Endothelial cell (in vitro differentiated cells): ENCODE measurements at regions not wholly inside any gene's neighbourhood (a gene's known extent, or its start where the extent isn't known, plus 50 kb on each side); places are given as distances from the start of the nearest gene placed in this dataset.

Experiments
- DNase-seq: peaks from one replicate; pipeline ENCODE4 v3.0.0; 2021; ENCODE audit warnings: low spot score
- H3K27ac Mint-ChIP-seq: one replicate; pipeline ENCODE4 v1.8.0; 2021; ENCODE audit warnings: mixed read lengths, inconsistent platforms; ENCODE audit not compliant: unreplicated experiment
- H3K27me3 Mint-ChIP-seq: one replicate; pipeline ENCODE4 v1.8.0; 2021; ENCODE audit warnings: mild to moderate bottlenecking, moderate library complexity, mixed read lengths, inconsistent platforms; ENCODE audit not compliant: unreplicated experiment
- H3K36me3 Mint-ChIP-seq: one replicate; pipeline ENCODE4 v1.8.0; 2021; ENCODE audit warnings: mild to moderate bottlenecking, low read depth, mixed read lengths, inconsistent platforms; ENCODE audit not compliant: unreplicated experiment
- H3K4me1 Mint-ChIP-seq: one replicate; pipeline ENCODE4 v1.8.0; 2021; ENCODE audit warnings: mild to moderate bottlenecking, mixed read lengths, inconsistent platforms; ENCODE audit not compliant: unreplicated experiment
- H3K4me3 Mint-ChIP-seq: one replicate; pipeline ENCODE4 v1.8.0; 2021; ENCODE audit warnings: mild to moderate bottlenecking, mixed read lengths, inconsistent platforms; ENCODE audit not compliant: unreplicated experiment
- H3K9me3 Mint-ChIP-seq: one replicate; pipeline ENCODE4 v1.8.0; 2021; ENCODE audit warnings: mixed read lengths, inconsistent platforms; ENCODE audit not compliant: unreplicated experiment
- CTCF ChIP-seq: fragments of 200-600 bp; sonication (generic); IDR thresholded peaks from one replicate; pipeline ENCODE4 v1.5.0; 2021; ENCODE audit warnings: antibody characterized with exemption; ENCODE audit not compliant: unreplicated experiment

- no peak overlapping the region for H3K27ac Mint-ChIP-seq
- peaks cover 6% of the 10 kb centered on the region for H3K36me3 Mint-ChIP-seq
- peaks cover 3% of the 10 kb centered on the region for H3K9me3 Mint-ChIP-seq
- DNase-seq, result no peak
- H3K27me3 Mint-ChIP-seq, result no peaks in the 10 kb centered on the region
- H3K4me1 Mint-ChIP-seq, result no peaks in the 10 kb centered on the region
- no peak for TF ChIP-seq CTCF
- peak overlapping the region; percentile 4 for H3K4me3 Mint-ChIP-seq
Measured at GRCh38 chr6:106770663-106771062, 141.3 kb downstream of the QRSL1 start.

GRCh38 chr6:106770081-106770480, 140.7 kb downstream of the QRSL1 start:
- Mint-ChIP-seq H3K4me3 (no peak overlapping the region), H3K9me3 (peaks cover 3% of the 10 kb centered on the region), H3K4me1 (no peaks in the 10 kb centered on the region), H3K27ac (no peak overlapping the region), H3K27me3 (no peaks in the 10 kb centered on the region), H3K36me3 (peaks cover 6% of the 10 kb centered on the region)
- no peak for TF ChIP-seq CTCF
- DNase-seq, result no peak

DNA sequence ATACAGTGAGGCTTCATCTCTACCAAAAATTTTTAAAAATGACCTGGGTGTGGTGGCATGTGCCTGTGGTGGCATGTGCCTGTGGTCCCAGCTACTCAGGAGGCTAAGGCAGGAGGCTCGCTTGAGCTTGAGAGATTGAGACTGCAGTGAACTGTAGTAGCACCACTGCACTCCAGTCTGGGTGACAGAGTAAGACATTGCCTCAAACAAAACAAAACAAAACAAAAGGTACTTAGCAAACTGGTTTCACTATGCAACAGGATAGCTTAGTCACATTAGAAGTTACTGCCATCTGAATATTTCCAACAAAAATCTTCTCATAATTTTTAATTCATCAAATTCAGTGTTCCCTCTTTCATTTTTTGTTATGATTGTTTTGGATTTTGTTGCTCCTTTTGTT, 137.9 kb downstream of the QRSL1 start:
- Mint-ChIP-seq H3K4me3 (no peak overlapping the region), H3K36me3 (peaks cover 6% of the 10 kb centered on the region), H3K4me1 (no peaks in the 10 kb centered on the region), H3K9me3 (peaks cover 3% of the 10 kb centered on the region), H3K27me3 (no peaks in the 10 kb centered on the region), H3K27ac (no peak overlapping the region)
- DNase-seq, result no peak
- TF ChIP-seq CTCF, result no peak

GRCh38 chr6:106766201-106766600, 136.8 kb downstream of the QRSL1 start:
- Mint-ChIP-seq H3K27ac (no peak overlapping the region), H3K27me3 (no peaks in the 10 kb centered on the region), H3K4me1 (no peaks in the 10 kb centered on the region), H3K36me3 (peaks cover 4% of the 10 kb centered on the region), H3K4me3 (no peak overlapping the region), H3K9me3 (peaks cover 3% of the 10 kb centered on the region)
- TF ChIP-seq CTCF, result no peak
- no peak for DNase-seq

- no peak for DNase-seq
- TF ChIP-seq CTCF, result no peak
Measured at GRCh38 chr6:106765496-106765895, 136.1 kb downstream of the QRSL1 start.

More at GRCh38 chr6:106765496-106765895, 136.1 kb downstream of the QRSL1 start:
- no peak overlapping the region for H3K27ac Mint-ChIP-seq
- H3K27me3 Mint-ChIP-seq, result no peaks in the 10 kb centered on the region
- no peaks in the 10 kb centered on the region for H3K36me3 Mint-ChIP-seq
- H3K4me1 Mint-ChIP-seq, result no peaks in the 10 kb centered on the region
- H3K9me3 Mint-ChIP-seq, result no peaks in the 10 kb centered on the region
- no peak overlapping the region for H3K4me3 Mint-ChIP-seq
